ENCODE measurements at regions not wholly inside any gene's neighbourhood (a gene's known extent, or its start where the extent isn't known, plus 50 kb on each side); places are given as distances from the start of the nearest gene placed in this dataset.

DNA sequence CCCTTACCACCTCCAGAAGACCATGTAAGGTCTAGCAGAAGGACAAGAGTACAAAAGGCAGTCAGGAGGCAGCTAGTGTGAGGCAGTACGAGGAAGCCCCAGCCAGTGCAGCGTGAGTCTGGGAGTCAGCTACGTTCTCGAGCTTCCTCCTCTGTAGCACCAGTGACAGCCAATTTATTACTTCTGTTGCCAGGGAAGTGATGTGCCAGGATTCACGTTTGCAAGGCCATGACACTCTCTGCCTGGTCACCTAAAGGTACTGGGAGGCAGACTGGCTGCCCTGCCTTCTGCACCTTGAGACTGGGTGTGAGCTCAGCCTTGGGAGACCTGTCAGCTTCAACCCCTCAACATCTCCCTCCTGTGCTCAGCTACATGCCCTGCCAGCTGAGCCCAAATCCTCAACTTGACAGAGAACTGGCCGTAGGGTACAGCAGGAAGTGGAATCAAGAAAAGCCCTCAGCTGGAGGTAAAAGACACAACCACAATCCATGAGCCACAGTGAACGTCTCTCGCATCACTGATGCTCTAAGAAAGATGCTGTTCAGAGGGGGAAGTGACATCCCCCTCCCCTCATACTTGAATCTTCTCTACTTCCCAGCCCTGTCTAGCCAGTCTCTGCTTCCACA lies 182.5 kb upstream of the RGS6 start:
- Histone ChIP-seq H3F3A (ENCODE audit: insufficient read depth, low read length) (no peaks in the 10 kb centered on the region), H3K36me3 (ENCODE audit: insufficient read depth, low read length) (no peaks in the 10 kb centered on the region), H3K4me3 (ENCODE audit: low read depth, low read length, poor library complexity, severe bottlenecking) (no peak overlapping the region), H3K4me2 (ENCODE audit: low read length) (no peak overlapping the region), H3K27ac (ENCODE audit: low read depth, low read length, poor library complexity, severe bottlenecking) (no peak overlapping the region), H3K79me2 (ENCODE audit: insufficient read depth, low read length) (no peaks in the 10 kb centered on the region), H3K4me1 (ENCODE audit: insufficient read depth, low read length, severe bottlenecking) (peaks cover 4% of the 10 kb centered on the region), H3K9me3 (ENCODE audit: low read length) (no peaks in the 10 kb centered on the region), H3K9me2 (ENCODE audit: low read depth, low read length) (no peaks in the 10 kb centered on the region), H3K9ac (ENCODE audit: low read length) (no peak overlapping the region), H4K20me1 (ENCODE audit: insufficient read depth, low read length) (no peaks in the 10 kb centered on the region), H3K27me3 (ENCODE audit: insufficient read depth, low read length) (no peaks in the 10 kb centered on the region), H2AFZ (ENCODE audit: low read length) (no peak overlapping the region)
- TF ChIP-seq, protein P1, sequence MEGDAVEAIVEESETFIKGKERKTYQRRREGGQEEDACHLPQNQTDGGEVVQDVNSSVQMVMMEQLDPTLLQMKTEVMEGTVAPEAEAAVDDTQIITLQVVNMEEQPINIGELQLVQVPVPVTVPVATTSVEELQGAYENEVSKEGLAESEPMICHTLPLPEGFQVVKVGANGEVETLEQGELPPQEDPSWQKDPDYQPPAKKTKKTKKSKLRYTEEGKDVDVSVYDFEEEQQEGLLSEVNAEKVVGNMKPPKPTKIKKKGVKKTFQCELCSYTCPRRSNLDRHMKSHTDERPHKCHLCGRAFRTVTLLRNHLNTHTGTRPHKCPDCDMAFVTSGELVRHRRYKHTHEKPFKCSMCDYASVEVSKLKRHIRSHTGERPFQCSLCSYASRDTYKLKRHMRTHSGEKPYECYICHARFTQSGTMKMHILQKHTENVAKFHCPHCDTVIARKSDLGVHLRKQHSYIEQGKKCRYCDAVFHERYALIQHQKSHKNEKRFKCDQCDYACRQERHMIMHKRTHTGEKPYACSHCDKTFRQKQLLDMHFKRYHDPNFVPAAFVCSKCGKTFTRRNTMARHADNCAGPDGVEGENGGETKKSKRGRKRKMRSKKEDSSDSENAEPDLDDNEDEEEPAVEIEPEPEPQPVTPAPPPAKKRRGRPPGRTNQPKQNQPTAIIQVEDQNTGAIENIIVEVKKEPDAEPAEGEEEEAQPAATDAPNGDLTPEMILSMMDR (IDR thresholded peaks at IDR 0.05; ENCODE audit: low read length): no peak
- no peak for TF ChIP-seq EZH2 (IDR thresholded peaks at IDR 0.05; ENCODE audit: borderline replicate concordance, low read length)

DNA sequence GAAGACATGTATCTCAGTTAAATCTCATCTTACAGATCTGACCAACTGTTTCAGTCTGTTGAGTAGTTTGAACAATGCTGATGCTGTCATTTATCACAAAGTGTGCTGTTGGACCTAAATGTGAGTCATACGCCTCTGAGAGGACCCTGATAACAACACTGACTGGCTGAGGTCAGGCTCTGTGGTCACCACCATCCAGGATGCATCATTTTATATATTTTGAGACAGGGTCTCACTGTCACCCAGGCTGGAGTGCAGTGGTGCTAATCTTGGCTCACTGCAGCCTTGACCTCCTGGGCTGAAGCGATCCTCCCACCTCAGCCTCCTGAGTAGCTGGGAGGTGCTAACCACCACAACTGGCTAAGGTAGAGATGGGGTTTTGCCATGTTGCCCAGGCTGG lies 181.0 kb upstream of the RGS6 start:
- H3K36me3 ChIP-seq (ENCODE audit: insufficient read depth, low read length): no peaks in the 10 kb centered on the region
- H3K9me3 ChIP-seq (ENCODE audit: low read length): no peaks in the 10 kb centered on the region
- H3K27ac ChIP-seq (ENCODE audit: low read depth, low read length, poor library complexity, severe bottlenecking): no peak overlapping the region
- no peaks in the 10 kb centered on the region for H4K20me1 ChIP-seq (ENCODE audit: insufficient read depth, low read length)
- no peak overlapping the region for H3K4me2 ChIP-seq (ENCODE audit: low read length)
- H3K9me2 ChIP-seq (ENCODE audit: low read depth, low read length): no peaks in the 10 kb centered on the region
- H3K9ac ChIP-seq (ENCODE audit: low read length): no peak overlapping the region
- TF ChIP-seq, protein P1 (IDR thresholded peaks at IDR 0.05; ENCODE audit: low read length): no peak
- no peak overlapping the region for H3K4me3 ChIP-seq (ENCODE audit: low read depth, low read length, poor library complexity, severe bottlenecking)
- no peak overlapping the region for H2AFZ ChIP-seq (ENCODE audit: low read length)
- H3F3A ChIP-seq (ENCODE audit: insufficient read depth, low read length): no peaks in the 10 kb centered on the region
- no peaks in the 10 kb centered on the region for H3K79me2 ChIP-seq (ENCODE audit: insufficient read depth, low read length)
- H3K27me3 ChIP-seq (ENCODE audit: insufficient read depth, low read length): no peaks in the 10 kb centered on the region
- H3K4me1 ChIP-seq (ENCODE audit: insufficient read depth, low read length, severe bottlenecking): peaks cover 4% of the 10 kb centered on the region

DNA sequence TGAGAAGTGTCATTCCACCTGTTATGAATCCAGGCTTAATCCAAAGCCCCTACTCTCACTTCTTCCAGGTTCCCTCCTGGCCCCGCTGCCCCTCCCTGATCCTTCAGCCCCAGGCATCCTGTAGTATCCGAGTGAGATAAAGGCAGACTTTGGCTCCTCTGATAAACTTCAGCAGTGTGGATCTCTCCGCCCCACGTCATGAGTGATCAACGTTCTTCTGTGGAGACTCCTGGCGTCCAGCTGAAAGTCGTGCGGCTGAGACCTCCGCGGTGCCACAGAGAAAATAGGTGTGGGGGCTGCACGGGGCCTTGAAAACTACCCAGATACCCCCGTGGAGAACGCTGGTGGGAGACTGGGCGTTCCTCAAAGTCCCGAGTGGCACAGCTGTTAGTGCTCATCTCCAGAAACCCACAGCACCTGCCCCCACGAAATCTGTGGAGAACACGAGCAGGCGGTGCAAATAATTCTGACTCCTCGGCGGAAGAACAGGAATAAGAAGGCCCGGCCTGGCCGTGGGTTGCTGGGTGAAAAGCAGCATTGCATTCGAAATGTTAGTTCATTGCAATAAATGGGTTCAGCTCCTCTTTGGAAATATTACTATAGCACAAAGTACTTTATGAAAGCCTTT lies 180.0 kb upstream of the RGS6 start:
- no peaks in the 10 kb centered on the region for H3K36me3 ChIP-seq (ENCODE audit: insufficient read depth, low read length)
- H3K9me2 ChIP-seq (ENCODE audit: low read depth, low read length): no peaks in the 10 kb centered on the region
- peaks cover 4% of the 10 kb centered on the region for H3K4me1 ChIP-seq (ENCODE audit: insufficient read depth, low read length, severe bottlenecking)
- no peak overlapping the region for H2AFZ ChIP-seq (ENCODE audit: low read length)
- H3K4me3 ChIP-seq (ENCODE audit: low read depth, low read length, poor library complexity, severe bottlenecking): no peak overlapping the region
- TF ChIP-seq, protein P1 (IDR thresholded peaks at IDR 0.05; ENCODE audit: low read length): no peak
- no peak for TF ChIP-seq EZH2 (IDR thresholded peaks at IDR 0.05; ENCODE audit: borderline replicate concordance, low read length)
- H3K79me2 ChIP-seq (ENCODE audit: insufficient read depth, low read length): no peaks in the 10 kb centered on the region
- H3K9me3 ChIP-seq (ENCODE audit: low read length): no peaks in the 10 kb centered on the region
- no peak overlapping the region for H3K27ac ChIP-seq (ENCODE audit: low read depth, low read length, poor library complexity, severe bottlenecking)
- H3K27me3 ChIP-seq (ENCODE audit: insufficient read depth, low read length): no peaks in the 10 kb centered on the region
- no peak overlapping the region for H3K9ac ChIP-seq (ENCODE audit: low read length)
- no peaks in the 10 kb centered on the region for H3F3A ChIP-seq (ENCODE audit: insufficient read depth, low read length)
- H3K4me2 ChIP-seq (ENCODE audit: low read length): no peak overlapping the region
- no peaks in the 10 kb centered on the region for H4K20me1 ChIP-seq (ENCODE audit: insufficient read depth, low read length)

Measured in OCI-LY1 (cell line).